AG09309 (cell line): ENCODE measurements at regions not wholly inside any gene's neighbourhood (a gene's known extent, or its start where the extent isn't known, plus 50 kb on each side); places are given as distances from the start of the nearest gene placed in this dataset.
"Not testable (repeated sequence)": the region's sequence is repeated elsewhere in the genome, so short reads cannot be mapped to it uniquely, and the experiment has no call there.

Experiments used
- DNase-seq: peaks from one replicate; pipeline ENCODE4 v3.0.0-alpha.2; 2010; ENCODE audit warnings: low read depth
- H3K4me3 ChIP-seq: 2 replicates; pipeline ENCODE4 v1.5.1; 2011; ENCODE audit warnings: mild to moderate bottlenecking, low read depth, low read length, moderate library complexity; ENCODE audit not compliant: control insufficient read depth
- TF ChIP-seq, protein P1 (sequence below): IDR thresholded peaks from 2 replicates; pipeline ENCODE4 v1.5.1; 2011; ENCODE audit warnings: mild to moderate bottlenecking, low read depth, low read length, inconsistent platforms; ENCODE audit not compliant: insufficient read depth, control insufficient read depth; ENCODE audit errors: missing control alignments

DNA sequence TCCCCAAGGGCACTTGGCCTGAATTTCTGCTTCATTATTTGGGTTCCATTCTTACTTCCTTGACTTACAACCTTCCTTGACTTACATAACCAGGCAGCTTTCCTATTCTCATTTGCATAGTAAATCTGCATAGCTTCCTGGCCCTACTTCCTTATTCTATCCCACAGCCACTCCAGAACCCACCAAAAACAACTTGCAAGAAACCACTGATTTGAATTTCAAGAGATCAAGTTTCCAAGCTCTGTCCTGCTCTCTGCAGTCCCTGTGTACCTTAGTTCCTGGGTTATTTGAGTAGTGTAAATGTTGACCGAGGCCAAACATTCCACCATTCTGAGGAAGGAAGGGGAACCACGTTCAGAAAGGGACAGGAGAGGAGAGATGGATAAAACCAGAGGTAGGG is 603.3 kb downstream of the PTPRC start:
- no peak for DNase-seq
- H3K4me3 ChIP-seq = no peak overlapping the region
- TF ChIP-seq, protein P1, sequence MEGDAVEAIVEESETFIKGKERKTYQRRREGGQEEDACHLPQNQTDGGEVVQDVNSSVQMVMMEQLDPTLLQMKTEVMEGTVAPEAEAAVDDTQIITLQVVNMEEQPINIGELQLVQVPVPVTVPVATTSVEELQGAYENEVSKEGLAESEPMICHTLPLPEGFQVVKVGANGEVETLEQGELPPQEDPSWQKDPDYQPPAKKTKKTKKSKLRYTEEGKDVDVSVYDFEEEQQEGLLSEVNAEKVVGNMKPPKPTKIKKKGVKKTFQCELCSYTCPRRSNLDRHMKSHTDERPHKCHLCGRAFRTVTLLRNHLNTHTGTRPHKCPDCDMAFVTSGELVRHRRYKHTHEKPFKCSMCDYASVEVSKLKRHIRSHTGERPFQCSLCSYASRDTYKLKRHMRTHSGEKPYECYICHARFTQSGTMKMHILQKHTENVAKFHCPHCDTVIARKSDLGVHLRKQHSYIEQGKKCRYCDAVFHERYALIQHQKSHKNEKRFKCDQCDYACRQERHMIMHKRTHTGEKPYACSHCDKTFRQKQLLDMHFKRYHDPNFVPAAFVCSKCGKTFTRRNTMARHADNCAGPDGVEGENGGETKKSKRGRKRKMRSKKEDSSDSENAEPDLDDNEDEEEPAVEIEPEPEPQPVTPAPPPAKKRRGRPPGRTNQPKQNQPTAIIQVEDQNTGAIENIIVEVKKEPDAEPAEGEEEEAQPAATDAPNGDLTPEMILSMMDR = no peak

DNA sequence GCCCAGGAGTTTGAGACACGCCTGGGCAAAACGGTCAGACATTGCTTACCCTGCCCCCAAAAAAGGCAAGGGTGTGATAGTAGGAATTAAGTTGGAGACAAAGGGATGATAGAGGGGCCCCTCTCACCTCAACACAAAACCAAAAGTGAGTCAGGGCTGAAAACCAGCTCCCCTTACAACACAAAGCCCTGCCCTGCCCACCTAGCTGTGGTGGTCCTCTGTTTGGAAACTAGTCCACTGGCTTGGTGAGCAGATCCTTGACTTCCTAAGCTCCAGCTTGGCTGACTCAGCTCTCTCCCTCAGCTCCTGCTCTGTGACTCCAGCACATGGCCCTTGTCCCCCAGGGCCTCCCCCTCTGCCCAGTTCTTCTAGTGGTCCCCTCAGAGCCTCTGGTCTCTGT is 603.8 kb downstream of the PTPRC start:
- DNase-seq = no peak
- TF ChIP-seq, protein P1 = no peak

DNA sequence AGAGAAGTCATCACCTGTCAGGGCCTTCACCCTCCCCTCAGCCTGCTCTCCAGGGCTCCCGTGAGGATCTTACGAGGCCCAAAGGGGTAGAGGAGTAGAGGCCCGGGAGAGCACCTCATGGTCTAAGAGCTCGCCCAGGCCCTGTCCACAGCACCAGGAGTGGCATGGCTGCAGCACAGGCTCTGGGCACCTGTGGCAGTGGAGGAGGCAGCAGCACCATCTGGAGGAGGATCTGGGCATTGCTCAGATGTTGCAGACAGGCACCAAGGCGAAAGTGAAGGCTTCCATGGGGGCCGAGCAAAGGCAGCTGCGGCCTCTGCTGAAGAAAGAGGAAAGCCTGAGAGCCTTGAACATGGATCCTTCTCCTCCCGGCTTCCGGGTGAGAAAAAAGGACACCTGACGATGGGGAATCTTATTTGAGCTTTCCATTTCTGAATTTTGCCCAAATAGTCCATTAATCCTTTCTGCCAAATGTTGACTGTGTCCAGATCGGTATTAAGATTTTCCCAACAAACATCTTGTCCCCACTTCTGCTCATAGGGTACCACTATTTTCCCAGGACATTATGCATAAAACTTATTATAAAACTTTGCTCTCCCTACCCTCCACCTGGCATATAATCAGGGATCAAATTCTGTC is 604.7 kb downstream of the PTPRC start:
- no peak for DNase-seq
- H3K4me3 ChIP-seq = no peak overlapping the region
- TF ChIP-seq, protein P1 = peak; percentile 77

More for the DNA sequence above, 603.8 kb downstream of the PTPRC start:
- H3K4me3 ChIP-seq = no peak overlapping the region

DNA sequence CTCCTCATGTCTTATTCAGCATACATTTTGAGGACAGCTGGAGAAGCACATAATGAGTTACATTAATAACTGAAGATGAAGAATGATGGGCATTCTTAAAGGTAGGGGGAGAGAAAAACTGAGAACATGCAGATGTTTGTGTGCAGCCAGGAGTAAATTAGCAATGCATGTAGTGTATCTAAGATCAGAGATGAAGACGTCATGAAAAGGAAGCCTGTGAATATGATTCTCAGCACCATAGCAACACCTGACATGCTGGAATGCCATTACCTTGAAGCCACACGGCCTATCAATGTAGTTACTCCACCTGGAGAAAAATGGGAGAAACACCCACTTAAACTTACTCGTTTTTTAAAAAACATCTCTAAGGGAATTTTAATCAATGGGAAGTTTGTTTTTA is 607.1 kb downstream of the PTPRC start:
- TF ChIP-seq, protein P1 = no peak
- H3K4me3 ChIP-seq = no peak overlapping the region
- DNase-seq = no peak

DNA sequence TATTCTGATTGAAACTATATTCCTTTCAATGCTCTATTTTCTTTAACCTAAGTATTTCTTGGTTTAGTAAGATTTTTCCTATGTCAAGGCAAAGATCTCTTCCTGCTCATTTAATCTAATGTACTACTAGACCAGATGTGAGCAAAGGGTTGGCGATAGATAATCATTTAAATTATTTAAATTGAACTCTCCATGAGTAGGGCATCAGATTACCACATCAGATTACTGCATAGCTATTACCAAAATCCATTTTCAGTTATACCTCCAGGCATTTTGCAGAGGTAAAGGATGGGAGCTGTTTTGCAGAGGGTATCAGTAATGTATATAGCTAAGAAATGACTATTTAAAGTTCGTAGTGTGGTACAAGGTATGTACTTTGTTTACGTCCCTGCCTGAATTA is 607.9 kb downstream of the PTPRC start:
- DNase-seq = no peak
- H3K4me3 ChIP-seq = no peak overlapping the region
- TF ChIP-seq, protein P1 = no peak

DNA sequence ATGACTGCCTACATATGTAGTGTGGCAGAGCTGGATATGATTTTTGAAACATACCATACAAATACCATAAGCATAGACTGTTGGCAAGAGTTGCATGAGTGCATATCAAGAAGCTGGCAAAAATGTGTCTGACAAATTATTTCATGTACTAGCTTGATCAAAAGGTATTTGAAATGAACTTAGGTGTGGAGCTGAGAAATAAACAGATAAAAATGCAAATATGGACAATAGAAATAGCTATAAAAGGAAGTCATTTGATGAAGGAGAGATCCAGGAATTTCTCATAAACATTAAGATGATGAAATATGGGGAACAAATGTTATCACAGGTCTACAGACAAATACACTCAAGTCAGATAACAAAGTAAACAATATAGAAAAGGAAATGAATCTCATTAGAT is 609.1 kb downstream of the PTPRC start:
- no peak overlapping the region for H3K4me3 ChIP-seq
- DNase-seq = no peak
- TF ChIP-seq, protein P1 = no peak

DNA sequence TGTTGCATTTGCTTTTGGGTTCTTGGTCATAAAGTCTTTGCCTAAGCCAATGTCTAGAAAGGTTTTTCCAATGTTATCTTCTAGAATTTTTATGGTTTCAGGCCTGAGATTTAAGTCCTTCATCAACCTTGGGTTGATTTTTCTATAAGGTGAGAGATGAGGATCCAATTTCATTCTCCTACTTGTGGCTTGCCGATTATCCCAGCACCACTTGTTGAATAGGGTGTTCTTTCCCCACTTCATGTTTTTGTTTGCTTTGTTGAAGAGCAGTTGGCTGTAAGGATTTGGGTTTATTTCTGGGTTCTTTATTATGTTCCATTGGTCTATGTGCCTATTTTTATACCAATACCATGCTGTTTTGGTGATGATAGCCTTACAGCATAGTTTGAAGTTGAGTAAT is 615.2 kb downstream of the PTPRC start:
- not testable (repeated sequence) for DNase-seq, H3K4me3 ChIP-seq
